Neural progenitor cell (in vitro differentiated cells): ENCODE measurements at regions not wholly inside any gene's neighbourhood (a gene's known extent, or its start where the extent isn't known, plus 50 kb on each side); places are given as distances from the start of the nearest gene placed in this dataset.

ENCODE experiments used
- EZH2 ChIP-seq: fragments of 200-600 bp; sonication (generic); IDR thresholded peaks from 2 replicates; pipeline ENCODE4 v1.6.1; 2017; ENCODE audit warnings: antibody characterized with exemption, mild to moderate bottlenecking, moderate library complexity
- EZH2phosphoT487 ChIP-seq: fragments of 200-600 bp; sonication (generic); IDR thresholded peaks from 2 replicates; pipeline ENCODE4 v1.6.1; 2017; ENCODE audit warnings: antibody characterized with exemption
- TF ChIP-seq, protein P1 (sequence below): fragments of 200-600 bp; sonication (generic); IDR thresholded peaks from 2 replicates; pipeline ENCODE4 v1.5.1; 2017; ENCODE audit warnings: antibody characterized with exemption, mild to moderate bottlenecking

- TF ChIP-seq EZH2 (no peak), EZH2phosphoT487 (no peak)
- TF ChIP-seq, protein P1, sequence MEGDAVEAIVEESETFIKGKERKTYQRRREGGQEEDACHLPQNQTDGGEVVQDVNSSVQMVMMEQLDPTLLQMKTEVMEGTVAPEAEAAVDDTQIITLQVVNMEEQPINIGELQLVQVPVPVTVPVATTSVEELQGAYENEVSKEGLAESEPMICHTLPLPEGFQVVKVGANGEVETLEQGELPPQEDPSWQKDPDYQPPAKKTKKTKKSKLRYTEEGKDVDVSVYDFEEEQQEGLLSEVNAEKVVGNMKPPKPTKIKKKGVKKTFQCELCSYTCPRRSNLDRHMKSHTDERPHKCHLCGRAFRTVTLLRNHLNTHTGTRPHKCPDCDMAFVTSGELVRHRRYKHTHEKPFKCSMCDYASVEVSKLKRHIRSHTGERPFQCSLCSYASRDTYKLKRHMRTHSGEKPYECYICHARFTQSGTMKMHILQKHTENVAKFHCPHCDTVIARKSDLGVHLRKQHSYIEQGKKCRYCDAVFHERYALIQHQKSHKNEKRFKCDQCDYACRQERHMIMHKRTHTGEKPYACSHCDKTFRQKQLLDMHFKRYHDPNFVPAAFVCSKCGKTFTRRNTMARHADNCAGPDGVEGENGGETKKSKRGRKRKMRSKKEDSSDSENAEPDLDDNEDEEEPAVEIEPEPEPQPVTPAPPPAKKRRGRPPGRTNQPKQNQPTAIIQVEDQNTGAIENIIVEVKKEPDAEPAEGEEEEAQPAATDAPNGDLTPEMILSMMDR, result no peak
These were observed 228.9 kb downstream of the KBTBD8 start for GRCh38 chr3:67227030-67227429.
